NCI-H510A treated with DMSO at 0.1 percent for 48 hours (cell line): ENCODE measurements at regions not wholly inside any gene's neighbourhood (a gene's known extent, or its start where the extent isn't known, plus 50 kb on each side); places are given as distances from the start of the nearest gene placed in this dataset.

Source experiments
- DNase-seq: peaks from one replicate; lab custom pipeline; 2025; lab: John Stamatoyannopoulos, UW

GRCh38 chr9:86893811-86894490 lies 53.4 kb downstream of the GAS1 start:
- no peak for DNase-seq

GRCh38 chr9:86892576-86892975 lies 54.7 kb downstream of the GAS1 start:
- no peak for DNase-seq

GRCh38 chr9:86891886-86892437 lies 55.3 kb downstream of the GAS1 start:
- DNase-seq = no peak

- no peak for DNase-seq
Observed at GRCh38 chr9:86891091-86891490, 56.2 kb downstream of the GAS1 start.

GRCh38 chr9:86885232-86885631 lies 62.1 kb downstream of the GAS1 start:
- no peak for DNase-seq

- DNase-seq = no peak
Observed at GRCh38 chr9:86876621-86877196, 70.6 kb downstream of the GAS1 start.

- no peak for DNase-seq
Observed at GRCh38 chr9:86868616-86869015, 78.7 kb downstream of the GAS1 start.

GRCh38 chr9:86867804-86868313 lies 79.4 kb downstream of the GAS1 start:
- DNase-seq = no peak

GRCh38 chr9:86865952-86866351 lies 81.4 kb downstream of the GAS1 start:
- no peak for DNase-seq

- no peak for DNase-seq
Observed at GRCh38 chr9:86860006-86860405, 87.3 kb downstream of the GAS1 start.

- DNase-seq = no peak
Observed at GRCh38 chr9:86859056-86859455, 88.2 kb downstream of the GAS1 start.

- DNase-seq = no peak
Observed at GRCh38 chr9:86858009-86858408, 89.3 kb downstream of the GAS1 start.

GRCh38 chr9:86856259-86856658 lies 91.0 kb downstream of the GAS1 start:
- DNase-seq = no peak

GRCh38 chr9:86854898-86855523 lies 92.3 kb downstream of the GAS1 start:
- DNase-seq = no peak

- no peak for DNase-seq
Observed at GRCh38 chr9:86846656-86847055, 100.7 kb downstream of the GAS1 start.

- no peak for DNase-seq
Observed at GRCh38 chr9:86843206-86843605, 104.1 kb downstream of the GAS1 start.

GRCh38 chr9:86842573-86842972 lies 104.7 kb downstream of the GAS1 start:
- no peak for DNase-seq

- no peak for DNase-seq
Observed at GRCh38 chr9:86839522-86839921, 107.8 kb downstream of the GAS1 start.

- no peak for DNase-seq
Observed at GRCh38 chr9:86838519-86839497, 108.5 kb downstream of the GAS1 start.

- no peak for DNase-seq
Observed at GRCh38 chr9:86837345-86837744, 110.0 kb downstream of the GAS1 start.

GRCh38 chr9:86836797-86837196 lies 110.5 kb downstream of the GAS1 start:
- DNase-seq = no peak

- DNase-seq = no peak
Observed at GRCh38 chr9:86836266-86836665, 111.0 kb downstream of the GAS1 start.
